NCI-H526 treated with DMSO at 0.1 percent for 48 hours (cell line): ENCODE measurements at regions not wholly inside any gene's neighbourhood (a gene's known extent, or its start where the extent isn't known, plus 50 kb on each side); places are given as distances from the start of the nearest gene placed in this dataset.
A peak's percentile ranks its signal among the peaks of the same experiment; 100 is the strongest.

Experiments
- DNase-seq: peaks from one replicate; lab custom pipeline; 2025; lab: John Stamatoyannopoulos, UW

DNA sequence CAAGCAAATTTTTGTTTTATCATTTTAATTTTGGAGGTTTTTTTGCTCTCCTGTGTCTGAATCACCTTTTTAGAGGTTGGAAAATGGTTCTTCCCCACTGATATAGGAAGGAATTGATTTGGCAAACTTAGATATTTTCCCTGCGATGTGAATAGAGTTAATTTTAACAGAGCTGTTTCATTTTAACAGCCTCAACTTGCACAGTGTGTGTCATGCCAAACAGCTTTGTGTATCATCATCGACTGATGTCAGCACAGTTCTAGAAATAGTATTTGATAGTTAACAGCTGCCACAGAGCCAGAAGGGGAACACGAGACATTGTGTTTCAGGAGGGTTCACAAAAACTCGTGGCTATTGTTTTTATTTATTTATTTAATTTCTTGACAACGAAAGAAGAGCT, 243.1 kb upstream of the FOXN3 start:
- DNase-seq = no peak

- no peak for DNase-seq
These were observed 242.1 kb upstream of the FOXN3 start for GRCh38 chr14:89658977-89659670.

DNA sequence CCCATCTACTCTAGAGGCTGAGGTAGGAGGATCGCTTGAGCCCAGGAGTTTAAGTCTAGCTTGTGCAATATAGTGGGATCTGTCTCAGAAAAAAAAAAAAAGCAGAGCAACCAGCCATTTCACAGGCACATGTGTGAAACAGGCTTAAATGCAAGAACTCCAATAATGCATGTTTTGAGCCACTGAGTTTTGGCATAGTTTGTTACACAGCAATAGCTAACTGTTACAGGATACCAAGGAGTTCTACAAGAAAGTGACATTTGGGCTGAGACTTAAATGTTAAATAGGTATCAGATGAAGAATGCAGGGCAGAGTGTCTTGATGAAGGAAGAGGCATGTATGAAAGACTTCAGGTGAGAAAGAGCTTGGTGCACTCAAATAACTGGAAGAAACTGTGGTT, 240.0 kb upstream of the FOXN3 start:
- no peak for DNase-seq

- no peak for DNase-seq
These were observed 238.0 kb upstream of the FOXN3 start for GRCh38 chr14:89654998-89655397.

GRCh38 chr14:89652352-89652751, 235.3 kb upstream of the FOXN3 start:
- peak; percentile 24 for DNase-seq

- DNase-seq = no peak
These were observed 234.8 kb upstream of the FOXN3 start for GRCh38 chr14:89651805-89652204.

DNA sequence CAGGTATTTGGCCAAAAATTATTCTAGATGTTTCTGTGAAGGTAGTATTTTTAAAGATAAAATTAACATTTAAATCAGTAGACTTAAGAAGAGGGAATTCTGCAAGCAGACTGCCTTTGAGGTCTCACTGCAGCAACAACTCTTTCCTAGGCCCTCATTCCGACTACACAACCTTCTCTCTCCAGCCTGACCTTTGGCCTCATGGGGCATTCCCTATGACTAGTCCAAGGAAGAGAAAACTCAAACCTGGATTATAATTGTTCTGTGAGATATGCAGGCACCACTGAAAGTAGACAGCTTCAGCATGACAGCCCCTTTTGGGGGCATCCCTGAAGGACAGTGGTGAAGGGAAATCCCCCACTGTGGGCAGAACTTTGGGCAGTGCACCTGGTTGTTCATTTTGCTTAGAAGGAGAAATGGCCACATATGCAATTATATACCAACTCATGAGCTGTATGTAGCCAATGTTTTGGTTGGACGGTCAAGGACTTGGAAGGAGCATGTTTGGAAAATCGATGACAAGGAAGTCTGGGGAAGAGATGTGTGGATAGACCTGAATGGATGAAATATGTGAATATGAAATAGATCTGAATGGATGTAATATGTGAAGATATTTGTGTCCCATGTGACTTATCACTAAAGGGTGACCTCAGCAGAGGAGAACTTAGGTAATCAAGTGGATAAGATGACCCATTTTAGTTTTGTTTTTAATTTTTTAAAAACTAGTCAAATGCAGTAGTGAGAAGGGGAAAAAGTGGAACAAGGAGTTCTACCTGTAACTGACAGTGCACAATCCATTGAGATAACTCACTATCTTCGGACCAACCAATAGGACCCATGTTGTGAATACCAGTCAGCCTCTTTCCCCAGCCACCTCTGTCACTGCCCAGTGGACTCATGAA, 233.3 kb upstream of the FOXN3 start:
- DNase-seq = no peak

DNA sequence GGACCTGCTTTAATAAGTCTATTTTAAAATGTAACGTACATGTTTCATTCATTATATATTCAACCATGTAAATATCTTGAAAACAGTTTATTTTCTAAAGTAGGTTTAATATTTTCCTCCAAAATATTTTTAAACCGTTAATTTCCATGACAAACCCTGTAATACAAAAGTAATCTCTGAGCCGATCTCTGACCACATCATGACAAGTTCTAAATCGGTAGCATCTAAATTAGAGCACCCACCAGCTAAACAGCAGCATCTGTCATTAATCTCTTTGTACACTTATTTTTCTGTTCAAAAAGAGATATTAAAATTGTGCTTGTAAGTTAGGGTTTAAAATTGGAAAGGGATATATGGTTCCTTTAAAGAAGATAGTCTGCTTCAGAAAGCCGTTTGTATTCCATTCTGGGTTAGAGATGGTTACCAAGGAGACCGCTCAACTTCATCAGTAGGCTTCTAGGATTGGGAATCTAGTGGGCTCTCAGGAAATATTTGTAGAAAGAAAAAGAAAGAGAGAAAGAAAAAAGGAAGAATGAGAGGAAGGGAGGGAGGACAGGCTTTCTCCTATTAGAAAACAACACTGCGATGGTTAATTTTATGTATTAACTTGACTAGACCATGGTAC, 232.5 kb upstream of the FOXN3 start:
- DNase-seq = no peak

DNA sequence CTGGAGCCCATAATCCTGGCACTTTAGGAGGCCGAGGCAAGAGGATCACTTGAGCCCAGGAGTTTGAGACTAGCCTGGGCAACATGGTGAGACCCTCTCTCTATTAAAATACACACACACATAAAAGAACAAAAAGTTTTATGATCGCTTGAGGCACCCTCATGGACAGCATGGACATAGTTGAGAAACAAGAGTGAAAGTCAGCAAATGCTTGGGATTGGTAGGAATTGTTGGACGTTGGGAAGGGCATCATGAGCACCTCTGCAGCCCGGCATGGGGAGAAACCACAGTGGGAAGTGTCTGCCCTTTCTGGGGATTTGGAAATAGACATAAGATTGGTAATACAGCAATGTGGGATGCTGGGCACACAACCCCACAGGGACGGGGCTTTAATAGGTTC, 231.9 kb upstream of the FOXN3 start:
- no peak for DNase-seq

- no peak for DNase-seq
These were observed 231.5 kb upstream of the FOXN3 start for GRCh38 chr14:89648510-89648909.

GRCh38 chr14:89646971-89647370, 229.9 kb upstream of the FOXN3 start:
- no peak for DNase-seq

DNA sequence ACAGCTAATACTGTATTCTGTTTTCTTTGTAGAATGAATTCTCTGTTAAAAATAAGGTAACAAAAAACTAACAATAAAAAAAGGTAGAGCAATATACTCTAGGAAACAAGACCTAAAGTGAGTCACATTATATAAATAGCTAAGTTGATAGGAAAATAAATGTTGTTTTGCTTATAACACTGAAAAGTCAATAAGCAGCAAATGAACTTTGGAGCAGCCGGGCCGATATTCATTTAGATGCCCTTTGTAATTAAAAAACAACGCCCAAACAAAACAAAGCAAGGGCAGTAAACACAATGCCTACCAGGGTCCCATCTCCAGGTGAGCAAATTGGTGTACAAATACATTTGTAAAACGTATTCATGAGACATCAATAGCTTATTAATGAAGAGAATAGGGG, 227.6 kb upstream of the FOXN3 start:
- DNase-seq = no peak

DNA sequence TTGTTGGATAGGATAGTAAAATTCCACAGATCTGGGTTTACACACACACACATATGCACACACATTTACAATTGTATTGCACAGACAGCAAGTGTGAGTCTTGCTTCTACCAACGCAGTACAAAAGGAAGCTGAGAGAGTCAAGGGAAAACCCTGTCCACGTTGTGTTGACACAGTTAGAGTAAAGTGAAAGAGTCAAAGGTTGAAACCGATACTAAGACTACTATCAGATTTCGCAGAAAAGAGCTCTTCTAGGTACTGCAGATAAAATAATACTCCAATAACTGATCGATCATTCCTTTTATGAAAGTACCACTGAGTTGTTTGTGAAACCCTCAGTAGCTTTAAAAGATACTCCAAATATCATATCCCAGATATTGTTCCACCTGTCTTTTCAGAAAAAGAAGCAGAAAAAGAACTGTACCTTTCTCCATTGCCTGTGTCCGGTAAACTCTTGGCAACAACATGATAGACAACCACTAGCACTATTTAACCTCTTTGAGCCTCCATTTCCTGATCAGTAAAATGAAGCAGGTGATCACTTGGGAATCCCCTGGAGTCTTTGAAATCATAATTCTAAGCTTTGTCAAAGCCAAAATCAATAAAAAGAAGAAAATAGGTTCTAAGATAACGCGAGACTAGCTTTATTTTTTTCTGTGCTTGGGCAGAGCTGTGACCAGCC, 224.6 kb upstream of the FOXN3 start:
- DNase-seq = no peak

DNA sequence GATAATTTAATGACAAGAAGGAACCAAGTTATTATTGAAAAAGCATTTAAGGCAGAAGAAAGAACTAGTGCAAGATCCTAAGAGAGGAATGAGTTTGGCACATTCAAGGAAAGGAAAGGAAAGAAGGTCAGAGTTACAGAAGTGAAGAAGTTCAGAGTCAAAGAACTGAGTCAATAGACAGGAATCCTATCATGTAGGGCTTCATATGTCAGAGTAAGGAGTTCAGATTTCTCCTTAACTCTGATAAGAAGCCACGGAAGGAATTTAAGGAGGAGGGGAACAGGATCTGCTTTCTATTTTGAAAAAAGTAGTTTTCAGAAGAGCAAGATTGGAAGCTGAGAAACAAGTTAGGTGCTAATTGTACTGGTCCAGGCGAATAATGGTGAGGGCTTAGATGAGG, 223.1 kb upstream of the FOXN3 start:
- no peak for DNase-seq

- no peak for DNase-seq
These were observed 222.7 kb upstream of the FOXN3 start for GRCh38 chr14:89639687-89640086.

DNA sequence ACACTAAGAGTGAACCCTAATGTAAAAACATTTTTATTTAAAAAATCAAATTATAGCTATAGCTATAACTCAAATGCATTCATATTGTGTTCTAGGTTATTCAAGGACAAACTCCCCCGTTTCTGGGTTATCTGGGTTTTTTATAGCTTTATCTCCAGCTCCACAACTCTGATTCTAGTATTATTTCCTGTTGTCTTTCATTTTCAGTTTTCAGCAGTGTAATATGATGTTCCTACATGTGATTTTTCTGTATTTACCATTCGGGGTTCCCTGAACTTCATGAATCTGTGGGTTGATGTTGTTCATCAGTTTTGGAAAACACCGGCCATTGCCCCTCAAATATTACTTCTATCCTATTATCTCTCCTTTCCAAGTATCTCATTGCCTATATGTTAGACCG, 221.9 kb upstream of the FOXN3 start:
- no peak for DNase-seq

- no peak for DNase-seq
These were observed 220.5 kb upstream of the FOXN3 start for GRCh38 chr14:89637581-89637980.

DNA sequence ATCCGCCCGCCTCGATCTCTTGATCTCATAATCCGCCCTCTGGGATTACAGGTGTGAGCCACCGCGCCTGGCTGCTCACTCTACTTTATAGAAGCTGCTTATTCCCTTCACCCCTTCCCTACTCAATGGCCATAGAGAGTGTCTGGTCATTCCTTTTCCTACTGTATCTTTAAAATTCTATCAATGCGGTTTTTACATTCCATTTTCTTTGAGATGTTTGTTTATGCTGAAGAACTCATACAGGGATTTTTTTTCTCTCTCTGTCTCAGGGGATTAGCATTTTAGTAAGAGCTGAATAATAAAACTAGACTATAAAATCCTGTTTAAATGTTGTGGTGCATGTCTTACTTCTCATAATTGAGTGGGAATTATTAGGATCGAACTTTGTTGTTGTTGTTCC, 218.6 kb upstream of the FOXN3 start:
- no peak for DNase-seq

GRCh38 chr14:89634037-89634436, 217.0 kb upstream of the FOXN3 start:
- DNase-seq = no peak

DNA sequence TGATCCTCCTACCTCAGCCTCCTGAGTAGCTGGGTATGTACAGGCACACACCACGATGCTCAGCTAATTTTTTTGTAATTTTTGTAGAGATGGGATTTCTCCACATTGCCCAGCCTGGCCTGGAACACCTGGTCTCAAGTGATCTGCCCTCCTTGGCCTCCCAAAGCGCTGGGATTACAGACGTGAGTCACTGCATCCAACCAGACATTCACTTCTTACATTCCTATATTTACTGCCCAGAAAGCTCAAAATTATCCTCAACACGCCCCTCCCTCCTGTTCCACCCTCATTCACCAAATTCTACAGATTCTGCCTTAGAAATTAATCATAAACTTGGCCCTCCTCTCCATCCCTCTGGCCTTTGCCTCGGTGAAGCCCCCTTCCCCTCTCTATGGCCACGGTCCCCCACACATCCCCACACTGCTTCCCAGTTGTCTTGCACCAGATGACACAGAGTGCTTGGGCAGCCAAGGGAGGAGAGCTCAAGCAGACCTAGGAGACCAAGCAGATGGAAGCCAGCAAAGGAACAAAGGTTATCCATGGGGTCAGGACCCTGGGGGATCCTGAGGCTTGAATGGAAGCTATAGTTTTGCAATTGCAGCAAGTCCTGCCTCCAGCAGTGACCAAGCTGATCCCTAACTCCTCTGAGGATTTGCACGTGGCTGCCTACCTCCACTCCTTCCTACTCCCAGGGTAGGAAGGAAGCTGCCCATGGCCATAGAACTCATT, 213.2 kb upstream of the FOXN3 start:
- no peak for DNase-seq

DNA sequence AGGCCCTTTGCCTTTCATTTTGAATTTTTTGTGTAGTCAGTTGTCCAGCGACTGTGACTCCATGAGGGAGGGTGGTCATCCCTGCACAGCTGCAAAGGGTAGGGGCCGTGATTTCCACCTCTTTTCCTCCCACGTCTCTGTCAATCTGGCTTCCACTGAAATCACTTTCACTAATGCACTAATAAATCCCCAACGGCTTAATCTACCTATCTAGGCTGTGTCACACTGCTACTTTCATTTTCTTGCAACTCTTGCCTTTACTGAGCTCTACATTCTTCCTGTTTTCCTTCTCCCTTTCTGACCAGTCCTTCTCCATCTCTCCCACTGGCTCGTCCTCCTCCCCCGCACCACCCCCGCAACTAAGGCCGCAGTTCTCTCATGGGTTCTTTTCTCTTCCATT, 212.3 kb upstream of the FOXN3 start:
- no peak for DNase-seq

DNA sequence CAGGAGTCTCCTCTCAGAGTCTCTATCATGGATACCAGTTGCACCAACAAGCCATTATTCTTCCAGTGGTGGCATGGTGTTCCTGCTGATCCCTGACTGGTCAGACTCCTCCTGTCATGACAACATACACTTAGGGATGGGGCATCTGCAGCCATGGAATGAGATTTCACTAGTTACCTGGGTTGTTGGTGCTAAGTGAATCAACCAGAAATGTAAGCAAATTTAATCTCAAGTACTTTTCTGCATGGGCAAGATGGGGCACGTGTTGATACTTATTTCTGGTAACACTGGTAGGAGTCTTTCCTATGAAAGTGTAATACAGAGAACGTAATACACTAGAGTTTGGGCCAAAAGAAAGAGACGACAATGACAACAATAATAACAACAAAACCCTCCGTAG, 211.5 kb upstream of the FOXN3 start:
- no peak for DNase-seq
